ENCODE measurements at regions not wholly inside any gene's neighbourhood (a gene's known extent, or its start where the extent isn't known, plus 50 kb on each side); places are given as distances from the start of the nearest gene placed in this dataset.

DNA sequence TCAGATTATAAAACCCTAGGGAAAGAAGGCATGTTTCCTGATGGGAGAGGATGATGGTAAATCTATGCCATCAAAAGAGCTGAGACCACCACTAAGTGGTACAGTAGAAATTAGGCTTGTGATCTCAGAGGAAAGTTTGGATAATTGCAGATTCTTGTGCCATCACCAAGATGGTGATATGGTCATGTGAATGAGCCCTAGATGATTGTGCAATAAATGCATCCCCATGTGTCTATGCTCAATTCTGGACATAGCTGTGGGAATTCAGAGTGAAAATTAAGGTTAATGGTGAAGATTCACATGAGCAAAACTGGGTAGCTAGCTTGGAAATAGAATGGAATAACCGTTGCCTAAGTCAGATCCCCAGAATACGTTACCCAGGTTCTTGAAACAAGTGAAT, 496.1 kb upstream of the FSIP2 start:
- TF ChIP-seq, protein P1, sequence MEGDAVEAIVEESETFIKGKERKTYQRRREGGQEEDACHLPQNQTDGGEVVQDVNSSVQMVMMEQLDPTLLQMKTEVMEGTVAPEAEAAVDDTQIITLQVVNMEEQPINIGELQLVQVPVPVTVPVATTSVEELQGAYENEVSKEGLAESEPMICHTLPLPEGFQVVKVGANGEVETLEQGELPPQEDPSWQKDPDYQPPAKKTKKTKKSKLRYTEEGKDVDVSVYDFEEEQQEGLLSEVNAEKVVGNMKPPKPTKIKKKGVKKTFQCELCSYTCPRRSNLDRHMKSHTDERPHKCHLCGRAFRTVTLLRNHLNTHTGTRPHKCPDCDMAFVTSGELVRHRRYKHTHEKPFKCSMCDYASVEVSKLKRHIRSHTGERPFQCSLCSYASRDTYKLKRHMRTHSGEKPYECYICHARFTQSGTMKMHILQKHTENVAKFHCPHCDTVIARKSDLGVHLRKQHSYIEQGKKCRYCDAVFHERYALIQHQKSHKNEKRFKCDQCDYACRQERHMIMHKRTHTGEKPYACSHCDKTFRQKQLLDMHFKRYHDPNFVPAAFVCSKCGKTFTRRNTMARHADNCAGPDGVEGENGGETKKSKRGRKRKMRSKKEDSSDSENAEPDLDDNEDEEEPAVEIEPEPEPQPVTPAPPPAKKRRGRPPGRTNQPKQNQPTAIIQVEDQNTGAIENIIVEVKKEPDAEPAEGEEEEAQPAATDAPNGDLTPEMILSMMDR (conservative IDR thresholded peaks at IDR 0.05; ENCODE audit: low read length): no peak
- no peak overlapping the region for H3K4me3 ChIP-seq (ENCODE audit: low read length)
- no peak for DNase-seq (ENCODE audit: low read depth)

DNA sequence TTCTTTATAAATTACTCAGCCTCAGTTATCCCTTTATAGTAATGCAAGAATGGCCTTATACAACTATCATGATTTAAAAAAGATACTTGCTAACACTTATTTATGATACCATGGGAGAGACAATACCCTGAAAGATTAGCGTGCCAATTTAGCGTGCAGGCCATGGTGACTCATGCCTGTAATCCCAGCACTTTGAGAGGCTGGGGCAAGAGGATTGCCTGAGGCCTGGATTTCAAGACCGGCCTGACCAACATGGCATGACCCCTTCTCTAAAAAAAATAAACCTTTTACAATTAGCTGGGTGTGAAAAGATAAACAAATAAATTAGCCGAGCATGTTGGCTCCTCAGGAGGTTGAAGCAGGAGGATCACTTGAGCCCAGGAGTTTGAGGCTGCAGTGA, 493.4 kb upstream of the FSIP2 start:
- no peak overlapping the region for H3K4me3 ChIP-seq (ENCODE audit: low read length)
- TF ChIP-seq, protein P1 (conservative IDR thresholded peaks at IDR 0.05; ENCODE audit: low read length): no peak
- DNase-seq (ENCODE audit: low read depth): no peak

DNA sequence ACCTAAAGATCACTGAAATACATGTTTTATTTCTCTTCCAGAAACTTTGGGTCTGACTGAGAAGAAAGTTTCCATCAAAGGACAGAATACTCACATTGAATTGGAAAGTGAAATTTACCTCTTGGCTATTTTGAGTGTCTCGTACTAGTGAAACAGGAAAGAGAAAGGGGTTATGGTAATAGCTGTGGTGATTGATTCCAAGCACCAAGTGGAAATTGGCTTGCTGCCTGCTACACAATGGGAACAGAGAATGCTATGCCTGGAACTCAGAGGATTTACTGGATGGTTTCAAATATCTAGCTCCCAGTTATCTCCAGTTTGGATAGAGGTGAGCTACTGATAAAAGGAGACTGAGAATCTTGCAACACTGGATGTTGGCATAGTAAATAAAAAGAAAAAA, 492.8 kb upstream of the FSIP2 start:
- DNase-seq (ENCODE audit: low read depth): no peak
- H3K4me3 ChIP-seq (ENCODE audit: low read length): no peak overlapping the region
- TF ChIP-seq, protein P1 (conservative IDR thresholded peaks at IDR 0.05; ENCODE audit: low read length): no peak

DNA sequence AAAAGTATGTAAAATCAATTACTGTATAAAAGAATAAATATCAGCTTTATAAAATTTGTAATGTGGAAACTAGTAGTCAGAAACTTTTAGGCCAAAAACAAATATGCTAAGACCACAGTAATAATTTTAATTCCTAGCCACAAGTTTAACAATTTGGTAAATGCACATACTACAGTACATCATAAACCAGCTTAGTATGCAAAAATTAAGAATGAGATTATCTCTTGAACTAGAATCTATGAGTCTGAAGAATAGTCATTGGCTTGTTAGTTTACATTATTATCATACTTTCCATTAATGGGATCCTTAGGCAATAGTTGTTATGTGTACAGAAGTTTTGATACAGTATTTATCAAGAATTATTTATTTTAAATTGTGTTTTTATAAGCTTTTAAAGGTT, 491.9 kb upstream of the FSIP2 start:
- no peak for DNase-seq (ENCODE audit: low read depth)
- TF ChIP-seq, protein P1 (conservative IDR thresholded peaks at IDR 0.05; ENCODE audit: low read length): no peak
- no peak overlapping the region for H3K4me3 ChIP-seq (ENCODE audit: low read length)

DNA sequence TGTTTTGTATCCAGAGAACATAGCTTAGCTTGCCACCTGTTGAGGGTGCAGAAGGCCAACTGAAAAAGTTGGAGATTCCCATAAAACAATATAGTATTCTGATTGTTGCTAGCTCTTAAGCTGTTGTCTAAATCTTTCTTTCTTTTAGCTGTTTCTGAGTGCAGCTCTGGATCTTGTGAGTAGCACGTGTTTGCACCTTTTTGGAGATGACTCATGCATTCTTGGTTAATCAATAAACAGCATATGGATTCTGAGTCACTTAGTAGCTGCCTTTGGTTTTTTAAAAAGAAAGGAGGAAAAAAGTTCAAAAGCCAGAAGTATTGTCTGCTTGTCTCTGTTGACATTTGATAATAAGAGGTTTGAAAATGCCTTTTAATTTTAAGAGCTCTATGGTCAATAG, 483.0 kb upstream of the FSIP2 start:
- no peak overlapping the region for H3K4me3 ChIP-seq (ENCODE audit: low read length)
- TF ChIP-seq, protein P1 (conservative IDR thresholded peaks at IDR 0.05; ENCODE audit: low read length): no peak
- no peak for DNase-seq (ENCODE audit: low read depth)

DNA sequence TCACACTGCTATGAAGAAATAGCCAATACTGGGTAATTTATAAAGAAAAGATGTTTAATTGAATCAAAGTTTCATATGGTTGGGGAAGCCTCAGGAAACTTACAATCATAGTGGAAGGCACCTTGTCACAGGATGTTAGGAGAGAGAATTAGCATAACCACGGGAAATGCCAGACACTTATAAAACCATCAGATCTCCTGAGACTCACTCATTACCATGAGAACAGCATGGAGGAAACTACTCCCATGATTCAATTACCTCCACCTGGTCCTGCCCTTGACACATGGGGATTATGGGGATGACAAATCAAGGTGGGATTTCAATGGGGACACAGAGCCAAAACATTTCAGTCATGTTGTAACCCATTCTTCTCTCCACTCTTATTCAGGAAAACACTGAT, 472.9 kb upstream of the FSIP2 start:
- TF ChIP-seq, protein P1 (conservative IDR thresholded peaks at IDR 0.05; ENCODE audit: low read length): no peak
- no peak overlapping the region for H3K4me3 ChIP-seq (ENCODE audit: low read length)
- DNase-seq (ENCODE audit: low read depth): no peak

DNA sequence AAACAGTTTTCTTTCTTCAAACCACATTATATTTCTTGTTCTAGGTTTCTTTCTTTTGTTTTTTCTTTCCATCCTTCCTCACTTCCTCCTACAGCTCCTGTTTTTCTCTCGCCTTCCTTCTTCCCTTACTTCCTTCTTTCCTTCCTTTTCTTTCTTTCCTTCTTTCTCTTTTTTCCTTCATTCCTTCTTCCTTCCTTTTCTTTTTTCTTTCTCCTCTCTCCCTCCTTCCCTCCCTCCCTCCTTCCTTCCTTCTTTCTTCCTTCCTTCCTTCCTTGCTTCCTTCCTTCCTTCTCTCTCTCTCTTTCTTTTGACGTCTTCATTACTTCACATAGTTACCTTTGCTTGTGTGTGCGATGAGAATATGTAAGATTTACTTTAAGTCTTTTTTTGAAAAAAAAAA, 470.0 kb upstream of the FSIP2 start:
- no peak overlapping the region for H3K4me3 ChIP-seq (ENCODE audit: low read length)
- TF ChIP-seq, protein P1 (conservative IDR thresholded peaks at IDR 0.05; ENCODE audit: low read length): no peak
- no peak for DNase-seq (ENCODE audit: low read depth)
